ENCODE measurements at regions not wholly inside any gene's neighbourhood (a gene's known extent, or its start where the extent isn't known, plus 50 kb on each side); places are given as distances from the start of the nearest gene placed in this dataset.
"Not testable (repeated sequence)": the region's sequence is repeated elsewhere in the genome, so short reads cannot be mapped to it uniquely, and the experiment has no call there.

DNA sequence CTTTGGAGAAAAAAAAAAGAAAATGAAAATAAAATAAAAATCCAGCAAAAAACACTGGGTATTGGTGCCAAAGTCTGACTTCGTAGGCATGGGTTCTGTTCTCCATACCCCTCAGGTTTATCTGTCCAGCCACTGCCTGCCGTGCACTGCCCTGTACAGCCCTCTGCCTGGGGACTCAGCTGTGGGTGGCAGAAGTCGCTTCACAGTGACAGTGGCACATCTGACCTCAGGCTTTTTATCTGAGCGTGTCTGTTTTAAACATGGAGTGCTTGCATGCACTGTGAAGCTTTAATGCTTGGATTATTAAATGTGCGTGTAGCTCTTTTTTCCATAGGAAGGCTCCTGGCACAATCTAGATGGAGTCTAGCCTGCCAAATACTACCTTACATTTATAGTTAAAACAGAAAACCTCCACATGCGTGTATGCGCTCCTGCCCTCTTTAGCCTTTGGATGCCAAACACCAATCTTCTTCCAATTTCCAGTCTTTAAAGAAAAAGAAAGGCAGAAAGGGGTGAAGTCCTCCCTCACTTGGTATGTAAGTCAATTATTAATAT lies 375.5 kb downstream of the UTRN start:
- peaks cover 20% of the 10 kb centered on the region for H3K4me1 ChIP-seq (ENCODE audit: control insufficient read depth, insufficient read depth, low read length, poor library complexity, severe bottlenecking)
- no peak overlapping the region for H3K4me3 ChIP-seq (ENCODE audit: insufficient read depth, low read depth, low read length, poor library complexity, severe bottlenecking)
- H3K9me3 ChIP-seq (ENCODE audit: control insufficient read depth, low read length) = no peaks in the 10 kb centered on the region
- H3K27ac ChIP-seq (ENCODE audit: insufficient read depth, low read length, poor library complexity, severe bottlenecking) = no peak overlapping the region
- no peak for DNase-seq
- no peaks in the 10 kb centered on the region for H3K27me3 ChIP-seq (replicated peaks; ENCODE audit: control insufficient read depth, insufficient read depth, low read length, poor library complexity, severe bottlenecking)
- no peaks in the 10 kb centered on the region for H3K36me3 ChIP-seq (ENCODE audit: control insufficient read depth, insufficient read depth, low read length)

DNA sequence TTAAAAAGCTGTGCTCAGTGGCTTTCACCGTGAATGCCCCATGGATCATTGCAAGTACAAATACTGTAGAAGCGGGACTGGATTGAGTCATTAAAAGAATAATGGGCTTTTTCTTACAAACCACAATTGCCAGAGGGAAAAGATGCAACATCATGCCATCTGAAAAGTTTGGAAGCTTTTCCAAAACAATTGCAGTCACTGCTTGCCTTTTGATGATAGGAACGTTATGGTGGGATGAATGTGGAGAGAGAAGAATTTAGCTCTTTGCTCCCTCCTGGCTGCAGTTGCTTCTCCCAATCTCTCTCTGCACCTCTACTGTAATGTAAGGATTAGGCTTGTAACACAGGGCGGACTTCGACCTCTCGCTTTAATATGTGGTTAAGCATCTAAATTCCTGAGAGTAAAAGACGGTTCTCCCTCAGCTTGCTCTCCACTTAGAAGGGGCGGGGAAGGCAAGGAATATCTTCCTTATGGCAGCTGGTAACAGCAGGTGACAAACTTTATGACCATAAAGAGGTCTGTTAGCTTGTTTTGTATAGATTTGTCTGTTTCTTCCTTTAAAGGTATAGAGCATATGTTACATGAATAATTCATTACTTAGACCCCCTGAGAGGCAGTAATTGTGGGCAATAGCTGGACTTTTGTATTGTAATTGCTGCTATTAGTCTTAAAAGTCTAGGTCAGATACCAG lies 376.1 kb downstream of the UTRN start:
- H3K9me3 ChIP-seq (ENCODE audit: control insufficient read depth, low read length) = no peaks in the 10 kb centered on the region
- H3K4me3 ChIP-seq (ENCODE audit: insufficient read depth, low read depth, low read length, poor library complexity, severe bottlenecking) = no peak overlapping the region
- no peaks in the 10 kb centered on the region for H3K36me3 ChIP-seq (ENCODE audit: control insufficient read depth, insufficient read depth, low read length)
- DNase-seq = no peak
- no peaks in the 10 kb centered on the region for H3K27me3 ChIP-seq (replicated peaks; ENCODE audit: control insufficient read depth, insufficient read depth, low read length, poor library complexity, severe bottlenecking)
- H3K4me1 ChIP-seq (ENCODE audit: control insufficient read depth, insufficient read depth, low read length, poor library complexity, severe bottlenecking) = peaks cover 26% of the 10 kb centered on the region
- H3K27ac ChIP-seq (ENCODE audit: insufficient read depth, low read length, poor library complexity, severe bottlenecking) = no peak overlapping the region

DNA sequence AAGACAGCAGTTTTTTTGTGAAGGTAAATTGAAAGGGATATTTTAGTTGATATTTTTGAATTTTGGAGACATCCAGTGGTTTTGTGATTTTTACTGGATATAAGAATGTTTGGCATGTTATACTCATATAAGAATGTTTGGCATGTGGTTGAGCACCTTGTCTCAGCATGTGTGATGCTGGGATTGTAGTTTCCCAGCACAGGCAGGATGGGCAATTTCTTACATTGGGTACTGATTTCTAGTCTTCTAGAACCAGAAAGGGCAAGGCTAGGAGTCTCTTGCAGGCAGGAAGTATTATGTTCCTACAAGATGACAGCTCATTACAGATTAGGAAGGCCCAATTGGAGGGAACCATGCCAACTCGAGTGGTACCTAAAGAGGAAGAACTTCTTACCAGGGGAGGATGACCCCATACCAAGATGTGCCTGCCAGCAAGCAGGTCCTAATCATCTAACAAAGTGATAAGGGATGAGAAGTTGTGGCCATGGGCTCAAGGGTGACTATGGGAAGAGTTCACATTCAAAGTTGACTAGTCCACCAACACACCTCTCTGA lies 377.8 kb downstream of the UTRN start:
- H3K4me1 ChIP-seq (ENCODE audit: control insufficient read depth, insufficient read depth, low read length, poor library complexity, severe bottlenecking) = peaks cover 41% of the 10 kb centered on the region
- no peak for DNase-seq
- H3K4me3 ChIP-seq (ENCODE audit: insufficient read depth, low read depth, low read length, poor library complexity, severe bottlenecking) = no peak overlapping the region
- H3K27ac ChIP-seq (ENCODE audit: insufficient read depth, low read length, poor library complexity, severe bottlenecking) = no peak overlapping the region
- H3K36me3 ChIP-seq (ENCODE audit: control insufficient read depth, insufficient read depth, low read length) = no peaks in the 10 kb centered on the region
- H3K9me3 ChIP-seq (ENCODE audit: control insufficient read depth, low read length) = no peaks in the 10 kb centered on the region
- no peaks in the 10 kb centered on the region for H3K27me3 ChIP-seq (replicated peaks; ENCODE audit: control insufficient read depth, insufficient read depth, low read length, poor library complexity, severe bottlenecking)

DNA sequence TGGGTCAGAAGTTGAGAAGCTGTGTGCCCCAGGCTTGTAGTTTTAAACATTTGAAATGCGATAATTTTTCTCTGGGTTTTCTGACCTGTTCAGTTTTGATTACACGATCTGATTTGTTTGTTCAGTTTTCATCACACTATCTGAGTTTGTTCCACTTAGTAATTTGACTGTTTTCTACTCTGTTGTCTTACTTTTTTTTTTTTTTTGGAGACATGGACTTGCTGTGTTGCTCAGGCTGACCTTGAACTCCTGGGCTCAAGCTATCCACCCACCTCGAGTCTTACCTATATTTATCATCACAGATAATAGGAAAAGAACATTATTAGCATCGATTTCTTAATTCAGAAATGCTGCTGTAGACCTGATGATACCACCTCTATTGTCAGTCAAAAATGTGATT lies 379.1 kb downstream of the UTRN start:
- H3K27ac ChIP-seq (ENCODE audit: insufficient read depth, low read length, poor library complexity, severe bottlenecking) = no peak overlapping the region
- no peaks in the 10 kb centered on the region for H3K36me3 ChIP-seq (ENCODE audit: control insufficient read depth, insufficient read depth, low read length)
- H3K27me3 ChIP-seq (replicated peaks; ENCODE audit: control insufficient read depth, insufficient read depth, low read length, poor library complexity, severe bottlenecking) = no peaks in the 10 kb centered on the region
- no peaks in the 10 kb centered on the region for H3K9me3 ChIP-seq (ENCODE audit: control insufficient read depth, low read length)
- no peak for DNase-seq
- H3K4me1 ChIP-seq (ENCODE audit: control insufficient read depth, insufficient read depth, low read length, poor library complexity, severe bottlenecking) = peaks cover 37% of the 10 kb centered on the region
- no peak overlapping the region for H3K4me3 ChIP-seq (ENCODE audit: insufficient read depth, low read depth, low read length, poor library complexity, severe bottlenecking)

DNA sequence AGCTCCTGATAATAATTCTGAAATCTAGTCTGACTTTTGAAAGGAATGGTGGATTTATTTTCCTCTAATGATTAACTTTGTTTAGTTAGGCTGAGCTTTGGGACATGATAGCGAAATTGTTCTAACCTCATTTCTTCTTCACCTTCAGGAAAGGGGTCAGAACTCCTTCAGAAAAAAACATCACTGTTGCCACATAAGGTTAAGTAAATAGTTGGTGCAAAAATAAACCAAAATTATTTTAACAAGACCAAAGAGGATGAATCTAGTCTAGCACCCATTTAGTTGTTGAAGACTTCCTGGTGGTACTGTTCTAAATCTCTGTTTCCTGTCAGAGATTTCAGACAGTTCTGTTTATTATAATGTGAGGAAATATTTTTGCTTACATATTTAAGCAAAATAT lies 379.8 kb downstream of the UTRN start:
- H3K4me1 ChIP-seq (ENCODE audit: control insufficient read depth, insufficient read depth, low read length, poor library complexity, severe bottlenecking) = peaks cover 31% of the 10 kb centered on the region
- H3K36me3 ChIP-seq (ENCODE audit: control insufficient read depth, insufficient read depth, low read length) = no peaks in the 10 kb centered on the region
- no peak overlapping the region for H3K27ac ChIP-seq (ENCODE audit: insufficient read depth, low read length, poor library complexity, severe bottlenecking)
- no peaks in the 10 kb centered on the region for H3K9me3 ChIP-seq (ENCODE audit: control insufficient read depth, low read length)
- DNase-seq = no peak
- H3K27me3 ChIP-seq (replicated peaks; ENCODE audit: control insufficient read depth, insufficient read depth, low read length, poor library complexity, severe bottlenecking) = no peaks in the 10 kb centered on the region
- H3K4me3 ChIP-seq (ENCODE audit: insufficient read depth, low read depth, low read length, poor library complexity, severe bottlenecking) = no peak overlapping the region

DNA sequence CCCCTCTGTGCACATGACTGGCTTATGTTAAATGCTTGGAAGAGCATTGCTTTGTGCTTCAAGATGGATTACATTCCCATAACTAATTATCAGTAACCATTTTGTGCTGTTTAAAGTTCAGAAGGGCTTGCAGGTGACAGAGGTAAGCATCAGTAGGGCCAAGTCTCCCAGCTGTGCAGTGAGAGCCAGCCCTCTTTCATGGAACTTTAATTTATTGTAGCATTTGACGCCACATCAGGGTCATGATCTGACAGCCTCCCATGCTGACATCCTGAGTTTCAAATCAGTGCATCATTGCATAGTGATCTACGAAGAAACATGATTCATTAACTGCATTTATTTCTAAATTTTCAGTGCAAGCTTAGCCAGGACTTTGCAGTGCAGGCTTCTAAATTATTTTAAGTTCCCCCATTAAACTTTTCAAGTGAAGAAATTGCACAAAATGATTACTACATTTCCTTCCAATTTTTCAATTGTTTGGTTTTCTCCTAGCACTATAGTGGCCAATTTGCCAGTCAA lies 380.9 kb downstream of the UTRN start:
- H3K36me3 ChIP-seq (ENCODE audit: control insufficient read depth, insufficient read depth, low read length) = no peaks in the 10 kb centered on the region
- no peaks in the 10 kb centered on the region for H3K9me3 ChIP-seq (ENCODE audit: control insufficient read depth, low read length)
- no peak overlapping the region for H3K27ac ChIP-seq (ENCODE audit: insufficient read depth, low read length, poor library complexity, severe bottlenecking)
- DNase-seq = no peak
- no peak overlapping the region for H3K4me3 ChIP-seq (ENCODE audit: insufficient read depth, low read depth, low read length, poor library complexity, severe bottlenecking)
- H3K27me3 ChIP-seq (replicated peaks; ENCODE audit: control insufficient read depth, insufficient read depth, low read length, poor library complexity, severe bottlenecking) = no peaks in the 10 kb centered on the region
- peaks cover 26% of the 10 kb centered on the region for H3K4me1 ChIP-seq (ENCODE audit: control insufficient read depth, insufficient read depth, low read length, poor library complexity, severe bottlenecking)

DNA sequence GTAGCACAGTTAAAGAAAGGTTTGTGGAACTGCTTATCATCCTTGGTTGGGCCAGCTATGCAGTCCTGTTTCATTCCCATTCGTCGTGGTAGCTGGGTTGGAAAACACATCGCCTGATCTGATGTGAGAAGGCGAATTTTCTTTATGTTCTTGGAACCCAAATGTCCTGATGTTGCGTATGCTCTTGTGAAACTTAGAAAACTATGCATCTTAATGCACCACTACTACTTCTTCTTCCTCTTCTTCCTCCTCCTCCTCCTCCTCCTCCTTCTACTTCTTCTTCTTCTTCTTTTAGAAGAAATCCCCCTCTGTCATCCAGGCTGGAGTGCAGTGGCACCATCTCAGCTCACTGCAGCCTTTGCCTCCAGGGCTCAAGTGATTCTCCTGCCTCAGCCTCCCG lies 381.6 kb downstream of the UTRN start:
- Histone ChIP-seq H3K27ac (ENCODE audit: insufficient read depth, low read length, poor library complexity, severe bottlenecking) (no peak overlapping the region), H3K27me3 (replicated peaks; ENCODE audit: control insufficient read depth, insufficient read depth, low read length, poor library complexity, severe bottlenecking) (no peaks in the 10 kb centered on the region), H3K36me3 (ENCODE audit: control insufficient read depth, insufficient read depth, low read length) (no peaks in the 10 kb centered on the region), H3K9me3 (ENCODE audit: control insufficient read depth, low read length) (no peaks in the 10 kb centered on the region), H3K4me3 (ENCODE audit: insufficient read depth, low read depth, low read length, poor library complexity, severe bottlenecking) (no peak overlapping the region), H3K4me1 (ENCODE audit: control insufficient read depth, insufficient read depth, low read length, poor library complexity, severe bottlenecking) (peaks cover 25% of the 10 kb centered on the region)
- no peak for DNase-seq

DNA sequence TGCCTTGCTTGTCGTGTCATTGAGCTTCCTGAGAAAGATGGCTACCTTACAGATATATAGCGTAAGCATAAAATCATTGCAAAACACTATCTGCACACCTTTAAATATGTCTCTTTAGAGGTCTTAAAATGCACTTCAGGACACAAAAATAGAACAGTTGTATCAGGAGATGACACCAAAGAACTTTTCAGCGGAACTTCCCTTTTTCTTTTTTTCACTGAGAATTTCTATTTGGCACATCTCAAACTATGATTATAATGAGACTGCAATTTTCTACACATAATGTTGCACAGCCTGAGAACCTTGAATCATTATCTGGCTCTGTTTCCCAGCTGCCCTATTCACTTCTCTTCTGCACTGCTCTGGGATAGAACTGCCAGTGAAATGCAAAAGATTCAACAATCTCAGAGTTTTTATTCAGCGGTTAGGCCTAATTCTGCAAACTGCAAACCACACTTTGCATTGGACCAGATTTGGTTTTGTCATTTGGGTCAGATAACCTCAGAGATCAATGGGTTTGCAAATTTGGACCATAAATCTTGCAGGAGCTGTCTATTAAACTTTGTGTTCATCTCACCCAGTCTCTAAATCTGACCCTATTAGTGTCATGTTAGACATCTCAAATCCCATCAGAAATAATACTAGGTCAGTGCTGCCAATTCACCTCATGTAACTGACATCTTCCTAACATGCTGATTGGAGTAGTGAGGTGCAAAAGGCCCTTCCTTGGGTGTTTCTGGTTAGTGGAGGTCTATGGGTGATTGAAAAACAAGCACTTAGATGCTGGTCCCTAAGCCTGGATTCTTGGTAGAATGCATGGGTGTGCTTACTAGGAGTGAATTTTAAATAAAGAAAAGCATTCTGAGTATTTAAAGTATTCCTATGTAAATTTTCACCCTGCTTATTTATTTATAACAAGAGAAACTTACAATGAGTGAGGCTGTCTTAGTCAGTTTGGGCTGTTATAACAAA lies 382.7 kb downstream of the UTRN start:
- no peak for DNase-seq
- Histone ChIP-seq H3K27ac (ENCODE audit: insufficient read depth, low read length, poor library complexity, severe bottlenecking) (no peak overlapping the region), H3K9me3 (ENCODE audit: control insufficient read depth, low read length) (no peaks in the 10 kb centered on the region), H3K4me3 (ENCODE audit: insufficient read depth, low read depth, low read length, poor library complexity, severe bottlenecking) (no peak overlapping the region), H3K36me3 (ENCODE audit: control insufficient read depth, insufficient read depth, low read length) (no peaks in the 10 kb centered on the region), H3K27me3 (replicated peaks; ENCODE audit: control insufficient read depth, insufficient read depth, low read length, poor library complexity, severe bottlenecking) (no peaks in the 10 kb centered on the region), H3K4me1 (ENCODE audit: control insufficient read depth, insufficient read depth, low read length, poor library complexity, severe bottlenecking) (peaks cover 25% of the 10 kb centered on the region)

DNA sequence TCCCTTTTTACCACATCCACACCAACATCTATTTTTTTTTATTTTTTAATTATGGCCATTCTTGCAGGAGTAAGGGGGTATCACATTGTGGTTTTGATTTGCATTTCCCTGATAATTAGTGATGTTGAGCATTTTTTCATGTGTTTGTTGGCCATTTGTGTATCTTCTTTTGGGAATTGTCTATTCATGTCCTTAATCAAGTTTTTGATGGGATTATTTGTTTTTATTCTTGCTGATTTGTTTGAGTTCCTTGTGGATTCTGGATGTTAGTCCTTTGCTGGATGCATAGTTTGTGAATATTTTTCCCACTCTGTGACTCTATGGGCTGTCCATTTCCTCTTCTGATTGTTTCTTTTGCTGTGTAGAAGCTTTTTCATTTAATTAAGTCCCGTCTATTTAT lies 385.1 kb downstream of the UTRN start:
- H3K4me1 ChIP-seq (ENCODE audit: control insufficient read depth, insufficient read depth, low read length, poor library complexity, severe bottlenecking) = peaks cover 25% of the 10 kb centered on the region
- not testable (repeated sequence) for H3K4me3 ChIP-seq (ENCODE audit: insufficient read depth, low read depth, low read length, poor library complexity, severe bottlenecking); DNase-seq; H3K36me3 ChIP-seq (ENCODE audit: control insufficient read depth, insufficient read depth, low read length); H3K27ac ChIP-seq (ENCODE audit: insufficient read depth, low read length, poor library complexity, severe bottlenecking); H3K27me3 ChIP-seq (replicated peaks; ENCODE audit: control insufficient read depth, insufficient read depth, low read length, poor library complexity, severe bottlenecking); H3K9me3 ChIP-seq (ENCODE audit: control insufficient read depth, low read length)

Measured in effector memory CD4-positive, alpha-beta T cell (primary cell).